IMR-90 (cell line): ENCODE measurements at regions not wholly inside any gene's neighbourhood (a gene's known extent, or its start where the extent isn't known, plus 50 kb on each side); places are given as distances from the start of the nearest gene placed in this dataset.

ENCODE experiments used
- ATAC-seq: fragments of 200-7000 bp; cut with Tn5 transposase; 2 replicates; pipeline ENCODE4 v1.9.1; 2020; ENCODE audit warnings: low read depth, mild to moderate bottlenecking, moderate library complexity
- BruUV-seq: library from RNA; stranded (reverse); fragments of 400-500 nt; replicated peaks from 2 replicates; lab custom pipeline; 2021; lab: Mats Ljungman, UMichigan
- CTCF ChIA-PET: fragments of 300-600 bp; formaldehyde crosslinking; extraction: SDS; loops from one replicate; lab custom pipeline; 2021; ENCODE audit warnings: antibody characterized with exemption; lab: Yijun Ruan, JAX
- POLR2A ChIA-PET: fragments of 300-600 bp; sonication (Branson Sonifier 250); formaldehyde crosslinking; loops from one replicate; lab custom pipeline; 2022; ENCODE audit warnings: antibody characterized with exemption; ENCODE audit not compliant: unreplicated experiment; lab: Charles Lee
- DNase-seq: peaks from one replicate; pipeline ENCODE4 v3.0.0; 2013
- H2AFZ ChIP-seq: replicated peaks from 2 replicates; pipeline ENCODE3; 2013; ENCODE audit warnings: low read length, mild to moderate bottlenecking; ENCODE audit not compliant: poor library complexity
- H2AK5ac ChIP-seq: 2 replicates; pipeline ENCODE4 v1.6.1; 2013; ENCODE audit warnings: low read depth, low read length, inconsistent platforms
- H2AK9ac ChIP-seq: replicated peaks from 2 replicates; pipeline ENCODE3; 2013; ENCODE audit warnings: mild to moderate bottlenecking, low read depth, low read length, moderate library complexity; ENCODE audit not compliant: poor library complexity
- H2BK120ac ChIP-seq: 2 replicates; pipeline ENCODE4 v1.6.1; 2013; ENCODE audit warnings: low read depth, low read length, inconsistent platforms
- H2BK15ac ChIP-seq: 3 replicates; pipeline ENCODE4 v1.6.1; 2013; ENCODE audit warnings: low read depth, low read length, inconsistent platforms
- H2BK20ac ChIP-seq: 2 replicates; pipeline ENCODE4 v1.6.1; 2013; ENCODE audit warnings: low read depth, mild to moderate bottlenecking, inconsistent platforms, low read length, moderate library complexity
- H2BK5ac ChIP-seq: 2 replicates; pipeline ENCODE4 v1.6.1; 2013; ENCODE audit warnings: mild to moderate bottlenecking, low read depth, low read length, inconsistent platforms; ENCODE audit not compliant: poor library complexity, severe bottlenecking
- H3K14ac ChIP-seq: replicated peaks from 2 replicates; pipeline ENCODE4 v1.6.1; 2013; ENCODE audit warnings: low read depth, low read length, inconsistent platforms
- H3K18ac ChIP-seq: 2 replicates; pipeline ENCODE4 v1.6.1; 2013; ENCODE audit warnings: low read depth, low read length, control low read depth
- H3K23ac ChIP-seq: 2 replicates; pipeline ENCODE4 v1.6.1; 2013; ENCODE audit warnings: low read depth, low read length, inconsistent platforms
- H3K27ac ChIP-seq: 2 replicates; pipeline ENCODE4 v1.5.1; 2013; ENCODE audit warnings: mild to moderate bottlenecking, control low read depth, low read length; ENCODE audit not compliant: insufficient read depth
- H3K27me3 ChIP-seq: 2 replicates; pipeline ENCODE4 v1.6.1; 2013; ENCODE audit warnings: low read length; ENCODE audit not compliant: control insufficient read depth, insufficient read depth
- H3K36me3 ChIP-seq: 2 replicates; pipeline ENCODE4 v1.6.1; 2013; ENCODE audit warnings: low read length, mixed read lengths; ENCODE audit not compliant: control insufficient read depth, insufficient read depth
- H3K4ac ChIP-seq: 2 replicates; pipeline ENCODE4 v1.6.1; 2013; ENCODE audit warnings: low read depth, low read length, inconsistent platforms
- H3K4me1 ChIP-seq: 2 replicates; pipeline ENCODE4 v1.6.1; 2013; ENCODE audit warnings: low read length, mixed read lengths; ENCODE audit not compliant: control insufficient read depth, insufficient read depth
- H3K4me2 ChIP-seq: 2 replicates; pipeline ENCODE4 v1.6.1; 2013; ENCODE audit warnings: low read depth, mild to moderate bottlenecking, control low read depth, low read length, moderate library complexity
- H3K4me3 ChIP-seq: 2 replicates; pipeline ENCODE4 v1.5.1; 2013; ENCODE audit warnings: low read depth, mild to moderate bottlenecking, control low read depth, low read length, moderate library complexity; ENCODE audit not compliant: insufficient read depth
- H3K56ac ChIP-seq: 2 replicates; pipeline ENCODE4 v1.6.1; 2013; ENCODE audit warnings: low read length, inconsistent platforms; ENCODE audit not compliant: insufficient read depth; ENCODE audit errors: extremely low read depth
- H3K79me1 ChIP-seq, 2 experiments: 2 replicates each; pipeline ENCODE4 v1.6.1; 2013; ENCODE audit warnings: low read length in 2 of 2, inconsistent platforms in 1 of 2, low read depth in 1 of 2
- H3K9ac ChIP-seq: 2 replicates; pipeline ENCODE4 v1.6.1; 2013; ENCODE audit warnings: low read depth, low read length, control low read depth
- H3K9me1 ChIP-seq: 2 replicates; pipeline ENCODE4 v1.6.1; 2013; ENCODE audit warnings: low read length, inconsistent platforms; ENCODE audit not compliant: insufficient read depth
- H3K9me3 ChIP-seq: 2 replicates; pipeline ENCODE4 v1.6.1; 2013; ENCODE audit warnings: low read length; ENCODE audit not compliant: control insufficient read depth, insufficient read depth
- H4K20me1 ChIP-seq: 2 replicates; pipeline ENCODE4 v1.6.1; 2013; ENCODE audit warnings: low read length, inconsistent platforms; ENCODE audit not compliant: insufficient read depth
- H4K5ac ChIP-seq: 2 replicates; pipeline ENCODE4 v1.6.1; 2013; ENCODE audit warnings: mild to moderate bottlenecking, low read depth, low read length, control low read depth
- H4K8ac ChIP-seq, 2 experiments: 2 replicates each; pipeline ENCODE4 v1.6.1; 2013; ENCODE audit warnings: low read depth in 2 of 2, low read length in 2 of 2, control low read depth in 1 of 2, inconsistent platforms in 1 of 2
- H4K91ac ChIP-seq: 2 replicates; pipeline ENCODE4 v1.6.1; 2013; ENCODE audit warnings: low read depth, low read length, inconsistent platforms; ENCODE audit not compliant: insufficient read depth
- FOS ChIP-seq: fragments of 150-350 bp; IDR thresholded peaks from 2 replicates; pipeline ENCODE4 v1.6.1; 2016; ENCODE audit warnings: low read depth, low read length
- MAFK ChIP-seq: IDR thresholded peaks from 2 replicates; pipeline ENCODE4 v1.6.1; 2012; ENCODE audit warnings: low read depth, low read length, improper control_type of control experiment
- MXI1 ChIP-seq: IDR thresholded peaks from 2 replicates; pipeline ENCODE4 v1.6.1; 2012; ENCODE audit warnings: low read depth, mild to moderate bottlenecking, low read length, moderate library complexity, borderline replicate concordance
- POLR2A ChIP-seq: IDR thresholded peaks from 2 replicates; pipeline ENCODE4 v1.6.1; 2012; ENCODE audit warnings: mild to moderate bottlenecking, low read depth, low read length
- WGBS, 2 experiments: methylation state at CpG; one replicate each; pipeline versions ENCODE4 v1.1.5 to v1.1.7; 2013; ENCODE audit warnings: missing lambda C conversion rate in 2 of 2; ENCODE audit not compliant: insufficient read length in 1 of 2; ENCODE audit errors: extremely low coverage in 2 of 2; 5-methylcytosine and 5-hydroxymethylcytosine counted together
- dilution Hi-C: fragments of 300-500 bp; cut with HindIII; formaldehyde crosslinking; loops from one replicate; pipeline ENCODE4 v1.14.3; 2018; ENCODE audit warnings: low sequenced_read_pairs; ENCODE audit not compliant: unreplicated experiment
- in situ Hi-C: fragments of 300-500 bp; cut with MboI; formaldehyde crosslinking; loops from 3 replicates; pipeline ENCODE4 v1.14.3; 2019; ENCODE audit warnings: low sequenced_read_pairs, inconsistent platforms, mixed read lengths
- intact Hi-C: fragments of 100-400 bp; cut with micrococcal nuclease; formaldehyde crosslinking; loops from 2 replicates; pipeline ENCODE4 v1.10.0; 2022
- TF ChIP-seq, protein P1 (sequence below): fragments of 150-350 bp; IDR thresholded peaks from 2 replicates; pipeline ENCODE4 v1.6.1; 2017; ENCODE audit warnings: mild to moderate bottlenecking, antibody characterized with exemption, low read length, low read depth
- TF ChIP-seq, protein P2 (sequence below): conservative IDR thresholded peaks from 2 replicates; pipeline ENCODE4 v1.5.1; 2012; ENCODE audit warnings: mild to moderate bottlenecking, low read depth, low read length, improper control_type of control experiment

DNA sequence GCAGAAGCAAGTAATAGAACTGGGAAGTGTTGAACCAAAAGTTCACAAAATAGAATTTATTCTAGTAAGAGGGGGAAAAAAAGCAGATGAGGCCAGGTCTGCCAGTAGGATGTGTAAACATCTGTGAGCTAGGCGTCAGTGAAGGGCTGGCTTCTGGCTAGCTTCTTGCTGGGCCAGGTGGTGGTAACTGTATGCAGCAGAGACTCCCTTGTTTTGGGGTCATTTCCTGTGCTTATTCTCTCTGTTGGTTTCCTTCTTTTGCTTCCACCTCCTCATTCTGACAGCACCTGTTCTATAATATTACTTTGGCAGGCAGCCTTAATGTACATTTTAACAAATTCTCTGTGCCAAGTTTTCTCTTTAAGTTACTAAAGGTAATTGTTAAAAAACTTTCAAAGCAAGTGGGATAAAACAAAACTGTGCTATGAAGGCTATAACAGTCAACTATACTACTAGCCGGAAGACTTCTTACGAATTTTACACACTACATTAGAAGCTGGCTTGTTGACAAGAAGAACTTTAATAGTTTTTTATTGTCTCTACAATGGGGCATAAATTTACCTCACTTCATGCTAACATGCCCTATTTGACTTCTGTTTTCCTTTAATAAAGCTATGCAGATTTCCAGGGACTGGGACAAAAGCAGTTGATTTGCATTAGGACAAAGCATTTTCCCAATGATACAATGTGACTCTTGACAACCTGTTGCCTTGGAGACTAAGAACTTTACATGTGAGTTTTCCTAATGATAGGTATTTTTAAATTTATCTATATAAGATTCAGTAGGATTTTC lies 318.8 kb upstream of the NAALADL2 start:
- DNase-seq (no peak), ATAC-seq (no peak)
- no peak overlapping the region for H2BK120ac ChIP-seq
- no peaks in the 10 kb centered on the region for H3K27me3 ChIP-seq
- no peak overlapping the region for H2AK9ac ChIP-seq
- H3K27ac ChIP-seq: no peak overlapping the region
- no peak overlapping the region for H4K5ac ChIP-seq
- H2BK15ac ChIP-seq: no peak overlapping the region
- H2AFZ ChIP-seq: no peak overlapping the region
- dilution Hi-C loops: no loop called here
- no peaks in the 10 kb centered on the region for H4K20me1 ChIP-seq
- POLR2A ChIA-PET: interaction anchor here (0.6 kb wide), 1 partner anchor 9 kb away, joined by 12 read pairs; no protein-coding TSS in a partner anchor
- no peak overlapping the region for H3K4me2 ChIP-seq
- CTCF ChIA-PET: no interaction called here
- no peak overlapping the region for H4K8ac ChIP-seq
- no peaks in the 10 kb centered on the region for H3K4me1 ChIP-seq
- H3K4ac ChIP-seq: no peak overlapping the region
- H3K79me1 ChIP-seq: no peaks in the 10 kb centered on the region; a peak in 1 of 4 replicates
- H3K9ac ChIP-seq: no peak overlapping the region
- no peaks in the 10 kb centered on the region for H3K9me3 ChIP-seq
- no peaks in the 10 kb centered on the region for H3K36me3 ChIP-seq
- H3K4me3 ChIP-seq: no peak overlapping the region
- no peak overlapping the region for H3K23ac ChIP-seq
- no peak overlapping the region for H3K14ac ChIP-seq
- H3K18ac ChIP-seq: no peak overlapping the region
- in situ Hi-C loops: no loop called here
- H2AK5ac ChIP-seq: no peak overlapping the region
- H3K9me1 ChIP-seq: no peaks in the 10 kb centered on the region
- TF ChIP-seq, protein P1, sequence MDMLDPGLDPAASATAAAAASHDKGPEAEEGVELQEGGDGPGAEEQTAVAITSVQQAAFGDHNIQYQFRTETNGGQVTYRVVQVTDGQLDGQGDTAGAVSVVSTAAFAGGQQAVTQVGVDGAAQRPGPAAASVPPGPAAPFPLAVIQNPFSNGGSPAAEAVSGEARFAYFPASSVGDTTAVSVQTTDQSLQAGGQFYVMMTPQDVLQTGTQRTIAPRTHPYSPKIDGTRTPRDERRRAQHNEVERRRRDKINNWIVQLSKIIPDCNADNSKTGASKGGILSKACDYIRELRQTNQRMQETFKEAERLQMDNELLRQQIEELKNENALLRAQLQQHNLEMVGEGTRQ: no peak
- TF ChIP-seq MXI1 (no peak), MAFK (no peak), FOS (no peak), POLR2A (no peak)
- TF ChIP-seq, protein P2, sequence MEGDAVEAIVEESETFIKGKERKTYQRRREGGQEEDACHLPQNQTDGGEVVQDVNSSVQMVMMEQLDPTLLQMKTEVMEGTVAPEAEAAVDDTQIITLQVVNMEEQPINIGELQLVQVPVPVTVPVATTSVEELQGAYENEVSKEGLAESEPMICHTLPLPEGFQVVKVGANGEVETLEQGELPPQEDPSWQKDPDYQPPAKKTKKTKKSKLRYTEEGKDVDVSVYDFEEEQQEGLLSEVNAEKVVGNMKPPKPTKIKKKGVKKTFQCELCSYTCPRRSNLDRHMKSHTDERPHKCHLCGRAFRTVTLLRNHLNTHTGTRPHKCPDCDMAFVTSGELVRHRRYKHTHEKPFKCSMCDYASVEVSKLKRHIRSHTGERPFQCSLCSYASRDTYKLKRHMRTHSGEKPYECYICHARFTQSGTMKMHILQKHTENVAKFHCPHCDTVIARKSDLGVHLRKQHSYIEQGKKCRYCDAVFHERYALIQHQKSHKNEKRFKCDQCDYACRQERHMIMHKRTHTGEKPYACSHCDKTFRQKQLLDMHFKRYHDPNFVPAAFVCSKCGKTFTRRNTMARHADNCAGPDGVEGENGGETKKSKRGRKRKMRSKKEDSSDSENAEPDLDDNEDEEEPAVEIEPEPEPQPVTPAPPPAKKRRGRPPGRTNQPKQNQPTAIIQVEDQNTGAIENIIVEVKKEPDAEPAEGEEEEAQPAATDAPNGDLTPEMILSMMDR: no peak
- no CpG with 5 or more reads among the region's 3 CpGs for WGBS, 2 experiments
- H4K91ac ChIP-seq: no peak overlapping the region
- H2BK20ac ChIP-seq: no peak overlapping the region
- BruUV-seq: no TSS peak
- no peak overlapping the region for H3K56ac ChIP-seq
- no peak overlapping the region for H2BK5ac ChIP-seq
- intact Hi-C loops: no loop called here
